ENCODE measurements at regions not wholly inside any gene's neighbourhood (a gene's known extent, or its start where the extent isn't known, plus 50 kb on each side); places are given as distances from the start of the nearest gene placed in this dataset.

GRCh38 chr18:6639305-6639704, 90.2 kb upstream of the ARHGAP28 start:
- Histone ChIP-seq H4K20me1 (replicated peaks; ENCODE audit: control insufficient read depth, insufficient read depth, low read length) (no peaks in the 10 kb centered on the region), H3K4me3 (no peak overlapping the region), H3K9me1 (ENCODE audit: control insufficient read depth, insufficient read depth, low read length) (no peaks in the 10 kb centered on the region), H3K9ac (ENCODE audit: insufficient read depth in 1 of 2, low read depth in 2 of 2, low read length in 2 of 2) (no peak overlapping the region), H3K9me3 (replicated peaks; ENCODE audit: control insufficient read depth, insufficient read depth, low read depth, low read length) (no peaks in the 10 kb centered on the region), H3K27ac (ENCODE audit: extremely low read depth, low read depth, low read length) (no peak overlapping the region), H3K27me3 (ENCODE audit: control insufficient read depth in 2 of 2, insufficient read depth in 2 of 2, low read length in 2 of 2) (no peaks in the 10 kb centered on the region; a peak in 1 of 5 replicates), H3K36me3 (ENCODE audit: control insufficient read depth, insufficient read depth, low read length) (no peaks in the 10 kb centered on the region), H3K79me2 (ENCODE audit: control insufficient read depth, insufficient read depth, low read length) (no peaks in the 10 kb centered on the region), H3K4me1 (replicated peaks in 1 of 2; ENCODE audit: control insufficient read depth in 2 of 2, insufficient read depth in 2 of 2, low read length in 2 of 2) (no peaks in the 10 kb centered on the region), H2AFZ (ENCODE audit: low read depth, low read length) (no peak overlapping the region), H3K4me2 (ENCODE audit: insufficient read depth, low read length) (no peak overlapping the region)
- POLR2A ChIA-PET = no interaction called here
- 10% methylated on average over 4 of the region's 4 CpGs for WGBS (ENCODE audit: insufficient coverage, low coverage, missing lambda C conversion rate)
- TF ChIP-seq EP400 (IDR thresholded peaks at IDR 0.05) = no peak
- TF ChIP-seq SMAD4 (CRISPR knock-in tag; conservative IDR thresholded peaks at IDR 0.05) = no peak
- no peak for TF ChIP-seq MTA2 (IDR thresholded peaks at IDR 0.05; ENCODE audit: low read depth)
- no peak for TF ChIP-seq STAT6 (CRISPR knock-in tag; IDR thresholded peaks at IDR 0.05)
- no peak for TF ChIP-seq TRIM28 (IDR thresholded peaks at IDR 0.05)
- no peak for TF ChIP-seq ZNF384 (IDR thresholded peaks at IDR 0.05; ENCODE audit: low read depth, low read length)
- no peak for TF ChIP-seq NR2C2 (CRISPR knock-in tag; IDR thresholded peaks at IDR 0.05)
- no peak for TF ChIP-seq NR2C2 (tag; IDR thresholded peaks at IDR 0.05)
- no peak for TF ChIP-seq ZNF12 (CRISPR knock-in tag; IDR thresholded peaks at IDR 0.05)
- TF ChIP-seq NFE2 (IDR thresholded peaks at IDR 0.05; ENCODE audit: low read depth) = no peak
- ATAC-seq (no peak), FAIRE-seq (no peak), DNase-seq (ENCODE audit: extremely low read depth in 1 of 4, low spot score in 3 of 4) (no peak)
- no TSS peak for BruUV-seq (replicated peaks)
- CTCF ChIA-PET (ENCODE audit: low intra/inter-chr PET ratio) = no interaction called here
- in situ Hi-C loops (cut with MboI) = no loop called here
- intact Hi-C loops (cut with micrococcal nuclease) = no loop called here
